HFF-Myc (cell line): ENCODE measurements at regions not wholly inside any gene's neighbourhood (a gene's known extent, or its start where the extent isn't known, plus 50 kb on each side); places are given as distances from the start of the nearest gene placed in this dataset.
"Not testable (repeated sequence)": the region's sequence is repeated elsewhere in the genome, so short reads cannot be mapped to it uniquely, and the experiment has no call there.

Experiments used
- DNase-seq: peaks from one replicate; pipeline ENCODE4 v3.0.0-alpha.2; 2011; ENCODE audit warnings: low read depth; ENCODE audit errors: extremely low read depth
- H3K4me3 ChIP-seq: replicated peaks from 2 replicates; pipeline ENCODE4 v1.5.1; 2011; ENCODE audit warnings: low read depth, mild to moderate bottlenecking, control low read depth, low read length
- CTCF ChIP-seq: IDR thresholded peaks from 2 replicates; pipeline ENCODE4 v1.5.1; 2012; ENCODE audit warnings: mild to moderate bottlenecking, low read depth, low read length, control low read depth; ENCODE audit errors: missing control alignments

- TF ChIP-seq CTCF = no peak
- DNase-seq = no peak
- no peak overlapping the region for H3K4me3 ChIP-seq
Observed at GRCh38 chr18:40283560-40283959, 1671.5 kb upstream of the PIK3C3 start.

- not testable (repeated sequence) for H3K4me3 ChIP-seq, DNase-seq
Observed at GRCh38 chr18:40281356-40281755, 1673.7 kb upstream of the PIK3C3 start.

- no peak overlapping the region for H3K4me3 ChIP-seq
- TF ChIP-seq CTCF = no peak
Observed at GRCh38 chr18:40274618-40275196, 1680.3 kb upstream of the PIK3C3 start.

GRCh38 chr18:40272630-40273231, 1682.3 kb upstream of the PIK3C3 start:
- no peak for DNase-seq
- TF ChIP-seq CTCF = no peak
- H3K4me3 ChIP-seq = no peak overlapping the region

More at GRCh38 chr18:40274618-40275196, 1680.3 kb upstream of the PIK3C3 start:
- DNase-seq = no peak

GRCh38 chr18:40259115-40259835, 1695.8 kb upstream of the PIK3C3 start:
- no peak overlapping the region for H3K4me3 ChIP-seq
- TF ChIP-seq CTCF = no peak
- DNase-seq = no peak

GRCh38 chr18:40258311-40258710, 1696.7 kb upstream of the PIK3C3 start:
- no peak for DNase-seq
- no peak for TF ChIP-seq CTCF
- H3K4me3 ChIP-seq = no peak overlapping the region

- DNase-seq = no peak
- TF ChIP-seq CTCF = no peak
Observed at GRCh38 chr18:40250236-40250635, 1704.8 kb upstream of the PIK3C3 start.

More at GRCh38 chr18:40250236-40250635, 1704.8 kb upstream of the PIK3C3 start:
- H3K4me3 ChIP-seq = no peak overlapping the region
